ENCODE measurements at regions not wholly inside any gene's neighbourhood (a gene's known extent, or its start where the extent isn't known, plus 50 kb on each side); places are given as distances from the start of the nearest gene placed in this dataset.

- TF ChIP-seq CTCF (IDR thresholded peaks at IDR 0.05) (no peak), POLR2AphosphoS5 (IDR thresholded peaks at IDR 0.05; ENCODE audit: insufficient read depth in 1 of 2, low read depth in 1 of 2) (no peak)
Observed at GRCh38 chr4:179817317-179817716, 2375.1 kb upstream of the AGA start.

All from vagina (tissue), 2 donors.